Stimulated activated naive CD8-positive, alpha-beta T cell treated with anti-CD3 and anti-CD28 coated beads, Interleukin-15, amount 100 ng/mL, for 72 hours (primary cell): ENCODE measurements at regions not wholly inside any gene's neighbourhood (a gene's known extent, or its start where the extent isn't known, plus 50 kb on each side); places are given as distances from the start of the nearest gene placed in this dataset.
"Not testable (repeated sequence)": the region's sequence is repeated elsewhere in the genome, so short reads cannot be mapped to it uniquely, and the experiment has no call there.

Experiments used
- ATAC-seq: fragments of 150-1000 bp; cut with Tn5 transposase; 2 replicates; pipeline ENCODE4 v1.10.0; 2021; ENCODE audit warnings: mild to moderate bottlenecking, moderate library complexity
- DNase-seq, 2 donors: peaks; one replicate each; pipeline ENCODE4 v3.0.0; 2021 to 2022
- H3K27ac Mint-ChIP-seq, 2 donors: one replicate each; pipeline ENCODE4 v1.8.0; 2022; ENCODE audit warnings: mild to moderate bottlenecking in 2 of 2, mixed read lengths in 2 of 2, moderate library complexity in 2 of 2
- H3K27me3 Mint-ChIP-seq: one replicate; pipeline ENCODE4 v1.8.0; 2022; ENCODE audit warnings: mixed read lengths
- H3K4me1 Mint-ChIP-seq: one replicate; pipeline ENCODE4 v1.8.0; 2022; ENCODE audit warnings: mild to moderate bottlenecking, mixed read lengths
- H3K4me3 Mint-ChIP-seq, 2 donors: one replicate each; pipeline ENCODE4 v1.8.0; 2022; ENCODE audit warnings: mild to moderate bottlenecking in 2 of 2, mixed read lengths in 2 of 2, moderate library complexity in 1 of 2
- H3K9me3 Mint-ChIP-seq, 2 donors: one replicate each; pipeline ENCODE4 v1.8.0; 2022; ENCODE audit warnings: mixed read lengths in 2 of 2

- not testable (repeated sequence) for H3K4me3 Mint-ChIP-seq, H3K27me3 Mint-ChIP-seq, H3K4me1 Mint-ChIP-seq, H3K9me3 Mint-ChIP-seq, H3K27ac Mint-ChIP-seq, ATAC-seq, DNase-seq
Measured at GRCh38 chr5:120181238-120181637, 282.9 kb upstream of the PRR16 start.

GRCh38 chr5:120194650-120195049 lies 269.4 kb upstream of the PRR16 start:
- not testable (repeated sequence) for H3K9me3 Mint-ChIP-seq, H3K27me3 Mint-ChIP-seq, H3K4me3 Mint-ChIP-seq, H3K4me1 Mint-ChIP-seq, H3K27ac Mint-ChIP-seq, DNase-seq, ATAC-seq

- H3K9me3 Mint-ChIP-seq = peaks cover 0 to 3% of the 10 kb centered on the region in 2 donors
- H3K4me3 Mint-ChIP-seq = no peak overlapping the region
- H3K4me1 Mint-ChIP-seq = no peaks in the 10 kb centered on the region
- H3K27me3 Mint-ChIP-seq = no peaks in the 10 kb centered on the region
- DNase-seq (no peak), ATAC-seq (no peak)
- H3K27ac Mint-ChIP-seq = no peak overlapping the region
Measured at GRCh38 chr5:120199559-120199958, 264.5 kb upstream of the PRR16 start.

- ATAC-seq (no peak), DNase-seq (no peak)
- Mint-ChIP-seq H3K4me1 (no peaks in the 10 kb centered on the region), H3K27ac (no peak overlapping the region), H3K4me3 (no peak overlapping the region), H3K27me3 (no peaks in the 10 kb centered on the region), H3K9me3 (peaks cover 4 to 7% of the 10 kb centered on the region in 2 donors)
Measured at GRCh38 chr5:120207129-120207528, 257.0 kb upstream of the PRR16 start.

- H3K9me3 Mint-ChIP-seq = no peaks in the 10 kb centered on the region
- no peak overlapping the region for H3K27ac Mint-ChIP-seq
- H3K4me3 Mint-ChIP-seq = no peak overlapping the region
- no peaks in the 10 kb centered on the region for H3K27me3 Mint-ChIP-seq
- ATAC-seq (no peak), DNase-seq (no peak)
- H3K4me1 Mint-ChIP-seq = no peaks in the 10 kb centered on the region
Measured at GRCh38 chr5:120217001-120217400, 247.1 kb upstream of the PRR16 start.

- H3K27ac Mint-ChIP-seq = no peak overlapping the region
- H3K4me1 Mint-ChIP-seq = no peaks in the 10 kb centered on the region
- DNase-seq (no peak), ATAC-seq (no peak)
- no peaks in the 10 kb centered on the region for H3K27me3 Mint-ChIP-seq
- H3K9me3 Mint-ChIP-seq = no peaks in the 10 kb centered on the region
- H3K4me3 Mint-ChIP-seq = no peak overlapping the region
Measured at GRCh38 chr5:120219988-120220387, 244.1 kb upstream of the PRR16 start.

GRCh38 chr5:120225524-120225923 lies 238.6 kb upstream of the PRR16 start:
- ATAC-seq (no peak), DNase-seq (no peak)
- no peaks in the 10 kb centered on the region for H3K4me1 Mint-ChIP-seq
- no peaks in the 10 kb centered on the region for H3K27me3 Mint-ChIP-seq
- no peak overlapping the region for H3K27ac Mint-ChIP-seq
- no peak overlapping the region for H3K4me3 Mint-ChIP-seq
- peaks cover 0 to 6% of the 10 kb centered on the region in 2 donors for H3K9me3 Mint-ChIP-seq

- no peaks in the 10 kb centered on the region for H3K27me3 Mint-ChIP-seq
- DNase-seq (no peak), ATAC-seq (no peak)
- peak overlapping the region in 1 of 2 donors; percentile 38 for H3K27ac Mint-ChIP-seq
- H3K4me3 Mint-ChIP-seq = no peak overlapping the region
- peaks cover 0 to 6% of the 10 kb centered on the region in 2 donors for H3K9me3 Mint-ChIP-seq
- H3K4me1 Mint-ChIP-seq = no peaks in the 10 kb centered on the region
Measured at GRCh38 chr5:120228262-120229031, 235.7 kb upstream of the PRR16 start.

GRCh38 chr5:120229036-120229435 lies 235.1 kb upstream of the PRR16 start:
- ATAC-seq (peak; percentile 18), DNase-seq (no peak)
- Mint-ChIP-seq H3K27ac (peak overlapping the region in 1 of 2 donors; percentile 38), H3K4me3 (no peak overlapping the region), H3K9me3 (peaks cover 0 to 6% of the 10 kb centered on the region in 2 donors), H3K27me3 (no peaks in the 10 kb centered on the region), H3K4me1 (no peaks in the 10 kb centered on the region)

- no peak overlapping the region for H3K27ac Mint-ChIP-seq
- peaks cover 0 to 6% of the 10 kb centered on the region in 2 donors for H3K9me3 Mint-ChIP-seq
- ATAC-seq = no peak
- H3K27me3 Mint-ChIP-seq = no peaks in the 10 kb centered on the region
- DNase-seq = no peak
- H3K4me1 Mint-ChIP-seq = no peaks in the 10 kb centered on the region
- no peak overlapping the region for H3K4me3 Mint-ChIP-seq
Measured at GRCh38 chr5:120231563-120231962, 232.5 kb upstream of the PRR16 start.

GRCh38 chr5:120236360-120236759 lies 227.7 kb upstream of the PRR16 start:
- no peak overlapping the region for H3K27ac Mint-ChIP-seq

GRCh38 chr5:120239086-120239485 lies 225.0 kb upstream of the PRR16 start:
- Mint-ChIP-seq H3K27ac (no peak overlapping the region), H3K27me3 (no peaks in the 10 kb centered on the region), H3K4me1 (no peaks in the 10 kb centered on the region), H3K9me3 (no peaks in the 10 kb centered on the region), H3K4me3 (no peak overlapping the region)
- DNase-seq (no peak), ATAC-seq (no peak)

More at GRCh38 chr5:120236360-120236759, 227.7 kb upstream of the PRR16 start:
- no peak for ATAC-seq
- Mint-ChIP-seq H3K4me3 (no peak overlapping the region), H3K27me3 (no peaks in the 10 kb centered on the region), H3K9me3 (no peaks in the 10 kb centered on the region), H3K4me1 (no peaks in the 10 kb centered on the region)
- no peak for DNase-seq

- DNase-seq = no peak
- no peak overlapping the region for H3K4me3 Mint-ChIP-seq
- H3K4me1 Mint-ChIP-seq = no peaks in the 10 kb centered on the region
- ATAC-seq = no peak
- H3K9me3 Mint-ChIP-seq = no peaks in the 10 kb centered on the region
- H3K27ac Mint-ChIP-seq = no peak overlapping the region
- H3K27me3 Mint-ChIP-seq = no peaks in the 10 kb centered on the region
Measured at GRCh38 chr5:120240706-120241105, 223.4 kb upstream of the PRR16 start.

- Mint-ChIP-seq H3K27ac (no peak overlapping the region), H3K27me3 (no peaks in the 10 kb centered on the region), H3K9me3 (no peaks in the 10 kb centered on the region), H3K4me1 (no peaks in the 10 kb centered on the region), H3K4me3 (no peak overlapping the region)
- no peak for DNase-seq
- no peak for ATAC-seq
Measured at GRCh38 chr5:120241400-120241799, 222.7 kb upstream of the PRR16 start.

- H3K27me3 Mint-ChIP-seq = no peaks in the 10 kb centered on the region
- H3K4me1 Mint-ChIP-seq = no peaks in the 10 kb centered on the region
- no peak for ATAC-seq
- no peak overlapping the region for H3K27ac Mint-ChIP-seq
- no peak overlapping the region for H3K4me3 Mint-ChIP-seq
- H3K9me3 Mint-ChIP-seq = no peaks in the 10 kb centered on the region
- no peak for DNase-seq
Measured at GRCh38 chr5:120251898-120252297, 212.2 kb upstream of the PRR16 start.

- DNase-seq (no peak), ATAC-seq (no peak)
- Mint-ChIP-seq H3K27ac (no peak overlapping the region), H3K27me3 (no peaks in the 10 kb centered on the region), H3K4me1 (no peaks in the 10 kb centered on the region), H3K9me3 (no peaks in the 10 kb centered on the region), H3K4me3 (no peak overlapping the region)
Measured at GRCh38 chr5:120252839-120253238, 211.3 kb upstream of the PRR16 start.

- DNase-seq = no peak
- Mint-ChIP-seq H3K9me3 (no peaks in the 10 kb centered on the region), H3K27me3 (no peaks in the 10 kb centered on the region), H3K4me3 (no peak overlapping the region), H3K27ac (no peak overlapping the region), H3K4me1 (no peaks in the 10 kb centered on the region)
- ATAC-seq = no peak
Measured at GRCh38 chr5:120254385-120254784, 209.7 kb upstream of the PRR16 start.
